Colonic mucosa (tissue), 4 donors: ENCODE measurements at regions not wholly inside any gene's neighbourhood (a gene's known extent, or its start where the extent isn't known, plus 50 kb on each side); places are given as distances from the start of the nearest gene placed in this dataset.

Experiments used
- DNase-seq: peaks from one replicate; pipeline ENCODE4 v3.0.0-alpha.2; 2020
- H3K27ac ChIP-seq: fragments of 200-600 bp; one replicate; pipeline ENCODE4 v1.8.0; 2021
- H3K27me3 ChIP-seq: fragments of 200-600 bp; one replicate; pipeline ENCODE4 v1.8.0; 2021
- H3K36me3 ChIP-seq: fragments of 200-600 bp; one replicate; pipeline ENCODE4 v1.8.0; 2021
- H3K4me1 ChIP-seq: fragments of 200-600 bp; one replicate; pipeline ENCODE4 v1.8.0; 2021; ENCODE audit warnings: mild to moderate bottlenecking
- H3K4me3 ChIP-seq: fragments of 200-600 bp; one replicate; pipeline ENCODE4 v1.8.0; 2021
- H3K9ac ChIP-seq, 2 donors: one replicate each; pipeline ENCODE4 v1.7.0; 2013; ENCODE audit warnings: control low read depth in 2 of 2, low read depth in 2 of 2, low read length in 2 of 2
- H3K9me3 ChIP-seq: fragments of 200-600 bp; one replicate; pipeline ENCODE4 v1.8.0; 2021
- intact Hi-C: fragments of 100-400 bp; cut with DNase I; formaldehyde crosslinking; loops from one replicate; pipeline ENCODE4 v1.14.1; 2022
- TF ChIP-seq, protein P1 (sequence below): fragments of 200-600 bp; IDR thresholded peaks from one replicate; pipeline ENCODE4 v1.8.0; 2022; ENCODE audit warnings: antibody characterized with exemption, mild to moderate bottlenecking
- donor health status: healthy.
- donor health status: DM: no; HTN: no; CAD: no.
- donor health status: DM: no; HTN: no; CAD: no.

DNA sequence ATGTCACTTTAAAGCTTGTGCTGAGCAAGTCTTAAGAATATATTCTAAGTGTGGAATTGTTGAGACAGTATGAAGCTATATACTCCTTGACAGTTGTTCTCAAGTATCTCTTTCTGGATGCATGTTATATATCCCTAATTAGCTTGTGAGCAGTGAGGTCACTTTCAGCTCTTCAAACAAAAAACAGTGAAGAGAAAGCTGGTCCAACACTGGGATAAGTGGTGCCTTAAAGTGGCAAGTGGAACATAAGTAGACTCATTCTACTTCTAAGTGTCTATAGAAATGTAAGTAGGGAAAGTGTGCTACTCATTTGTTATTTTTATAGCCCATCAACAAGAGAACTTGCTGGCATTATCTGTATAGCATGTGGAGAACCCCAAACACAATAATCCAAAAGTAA, 133.1 kb upstream of the BACH2 start:
- no peak overlapping the region for H3K9ac ChIP-seq
- H3K4me1 ChIP-seq = no peaks in the 10 kb centered on the region
- H3K4me3 ChIP-seq = no peak overlapping the region
- H3K9me3 ChIP-seq = peaks cover 4% of the 10 kb centered on the region
- intact Hi-C loops = no loop called here
- no peak overlapping the region for H3K27ac ChIP-seq
- no peak for DNase-seq
- no peaks in the 10 kb centered on the region for H3K27me3 ChIP-seq
- TF ChIP-seq, protein P1, sequence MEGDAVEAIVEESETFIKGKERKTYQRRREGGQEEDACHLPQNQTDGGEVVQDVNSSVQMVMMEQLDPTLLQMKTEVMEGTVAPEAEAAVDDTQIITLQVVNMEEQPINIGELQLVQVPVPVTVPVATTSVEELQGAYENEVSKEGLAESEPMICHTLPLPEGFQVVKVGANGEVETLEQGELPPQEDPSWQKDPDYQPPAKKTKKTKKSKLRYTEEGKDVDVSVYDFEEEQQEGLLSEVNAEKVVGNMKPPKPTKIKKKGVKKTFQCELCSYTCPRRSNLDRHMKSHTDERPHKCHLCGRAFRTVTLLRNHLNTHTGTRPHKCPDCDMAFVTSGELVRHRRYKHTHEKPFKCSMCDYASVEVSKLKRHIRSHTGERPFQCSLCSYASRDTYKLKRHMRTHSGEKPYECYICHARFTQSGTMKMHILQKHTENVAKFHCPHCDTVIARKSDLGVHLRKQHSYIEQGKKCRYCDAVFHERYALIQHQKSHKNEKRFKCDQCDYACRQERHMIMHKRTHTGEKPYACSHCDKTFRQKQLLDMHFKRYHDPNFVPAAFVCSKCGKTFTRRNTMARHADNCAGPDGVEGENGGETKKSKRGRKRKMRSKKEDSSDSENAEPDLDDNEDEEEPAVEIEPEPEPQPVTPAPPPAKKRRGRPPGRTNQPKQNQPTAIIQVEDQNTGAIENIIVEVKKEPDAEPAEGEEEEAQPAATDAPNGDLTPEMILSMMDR = no peak
- H3K36me3 ChIP-seq = no peaks in the 10 kb centered on the region

DNA sequence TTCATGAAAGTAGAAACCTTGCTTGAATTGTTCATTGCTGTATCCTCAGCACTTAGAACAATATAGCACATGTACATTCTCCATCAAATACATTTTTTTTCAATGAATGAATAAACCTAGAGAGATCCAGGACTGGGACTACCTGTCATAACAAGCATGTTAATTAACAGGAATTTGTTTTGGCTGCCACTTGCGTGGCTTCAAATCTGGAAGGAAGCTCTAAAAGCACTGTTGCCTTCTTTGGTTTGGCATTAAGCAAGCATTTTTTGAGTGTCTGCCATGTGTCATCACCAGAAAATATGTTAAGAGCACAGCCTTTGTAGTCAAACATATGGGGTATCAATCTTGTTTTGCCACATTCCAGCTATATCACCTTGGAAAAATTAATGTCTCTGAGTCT, 131.9 kb upstream of the BACH2 start:
- intact Hi-C loops = no loop called here
- no peak for DNase-seq
- TF ChIP-seq, protein P1 = no peak
- no peak overlapping the region for H3K9ac ChIP-seq
- no peaks in the 10 kb centered on the region for H3K36me3 ChIP-seq
- H3K9me3 ChIP-seq = peaks cover 4% of the 10 kb centered on the region
- H3K4me3 ChIP-seq = no peak overlapping the region
- H3K27ac ChIP-seq = no peak overlapping the region
- no peaks in the 10 kb centered on the region for H3K27me3 ChIP-seq
- H3K4me1 ChIP-seq = no peaks in the 10 kb centered on the region

DNA sequence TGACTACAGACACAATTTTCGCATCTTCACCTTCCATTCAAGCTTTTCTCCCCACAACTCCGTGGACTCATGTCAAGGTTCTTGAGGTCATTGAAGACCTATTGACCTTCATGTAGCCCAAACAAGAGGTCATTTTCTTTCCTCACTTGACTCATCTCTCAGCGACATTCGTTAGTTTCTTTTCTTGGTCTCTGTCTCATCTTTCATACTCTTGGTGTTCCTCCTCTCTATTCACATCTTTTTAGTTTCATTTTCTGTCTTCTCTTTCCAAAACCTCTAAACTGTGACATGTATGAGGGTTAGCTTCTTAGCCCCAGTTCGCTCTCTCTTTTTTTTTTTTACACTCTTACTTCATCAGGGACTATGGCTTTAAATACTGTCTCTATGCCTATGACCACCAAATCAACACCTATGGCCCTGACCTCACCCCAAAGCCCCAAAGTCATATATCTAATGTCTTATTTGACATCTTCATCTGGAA, 128.6 kb upstream of the BACH2 start:
- TF ChIP-seq, protein P1 = no peak

DNA sequence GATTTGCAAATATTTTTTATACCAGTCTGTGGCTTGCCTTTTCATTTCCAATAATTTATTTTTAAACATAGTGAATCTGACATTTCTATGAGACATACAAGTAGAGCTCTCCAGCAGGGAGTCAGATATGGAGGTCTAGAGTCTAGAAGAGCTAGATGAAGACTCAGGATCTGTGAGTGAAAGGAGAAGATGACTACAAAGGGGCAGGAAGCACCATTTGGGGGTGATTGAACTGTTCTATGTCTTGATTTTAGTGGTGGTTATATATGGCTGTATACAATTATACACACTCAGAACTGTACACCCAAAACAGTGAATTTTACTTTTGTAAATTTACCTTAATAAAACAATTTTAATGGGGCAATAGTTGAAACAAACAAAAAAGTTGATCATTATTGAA, 127.9 kb upstream of the BACH2 start:
- no peak for DNase-seq
- no peaks in the 10 kb centered on the region for H3K4me1 ChIP-seq

More for the DNA sequence above, 128.6 kb upstream of the BACH2 start:
- H3K9ac ChIP-seq = no peak overlapping the region
- no peaks in the 10 kb centered on the region for H3K36me3 ChIP-seq
- DNase-seq = no peak
- H3K27me3 ChIP-seq = no peaks in the 10 kb centered on the region
- H3K27ac ChIP-seq = no peak overlapping the region
- H3K4me3 ChIP-seq = no peak overlapping the region
- H3K4me1 ChIP-seq = no peaks in the 10 kb centered on the region
- peaks cover 3% of the 10 kb centered on the region for H3K9me3 ChIP-seq
- intact Hi-C loops = no loop called here

DNA sequence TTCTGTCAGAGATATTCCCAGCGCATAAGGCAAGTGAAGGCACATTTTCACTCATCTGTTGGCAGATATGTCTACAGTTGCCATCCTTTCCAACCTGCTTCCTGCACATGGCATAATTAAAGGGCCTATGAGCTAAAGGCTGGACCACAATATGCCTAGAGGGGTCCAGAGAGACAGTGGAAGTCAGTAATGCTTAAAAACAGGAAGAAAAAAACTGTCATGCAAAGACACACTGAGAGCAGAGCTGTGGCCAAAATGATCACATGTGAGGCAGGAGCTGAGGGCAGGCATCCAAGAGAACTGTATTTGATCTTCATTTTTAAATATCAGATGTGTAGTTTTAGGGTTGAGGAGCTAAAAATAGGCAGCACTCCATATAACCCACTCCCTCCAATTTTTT, 125.0 kb upstream of the BACH2 start:
- no peak for DNase-seq
- Histone ChIP-seq H3K36me3 (no peaks in the 10 kb centered on the region), H3K4me3 (no peak overlapping the region), H3K9ac (no peak overlapping the region), H3K27ac (no peak overlapping the region), H3K4me1 (no peaks in the 10 kb centered on the region), H3K9me3 (no peaks in the 10 kb centered on the region), H3K27me3 (no peaks in the 10 kb centered on the region)
- intact Hi-C loops = no loop called here
- TF ChIP-seq, protein P1 = no peak

More for the DNA sequence above, 127.9 kb upstream of the BACH2 start:
- Histone ChIP-seq H3K4me3 (no peak overlapping the region), H3K27me3 (no peaks in the 10 kb centered on the region), H3K36me3 (no peaks in the 10 kb centered on the region), H3K9me3 (no peaks in the 10 kb centered on the region), H3K9ac (no peak overlapping the region), H3K27ac (no peak overlapping the region)
- TF ChIP-seq, protein P1 = no peak
- intact Hi-C loops = no loop called here

DNA sequence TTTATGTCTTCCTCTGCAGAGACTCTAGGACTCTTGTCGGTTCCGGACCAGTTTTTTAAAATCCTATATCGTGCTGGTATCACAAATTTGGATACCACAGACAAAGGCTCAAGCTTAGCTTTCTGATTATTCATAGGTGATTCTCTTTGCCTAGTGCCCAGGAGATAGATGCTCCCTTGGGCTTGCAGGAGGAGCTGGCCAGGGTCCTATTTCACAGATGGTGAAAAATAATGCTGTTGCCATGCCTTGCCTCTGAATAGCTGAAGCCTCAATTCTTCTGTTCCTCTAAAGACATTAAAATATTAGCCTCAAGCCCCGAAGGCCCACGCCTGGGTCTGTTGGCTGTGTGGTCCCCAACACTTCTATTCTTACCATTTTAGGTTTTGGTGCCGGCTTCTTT, 123.9 kb upstream of the BACH2 start:
- Histone ChIP-seq H3K4me3 (no peak overlapping the region), H3K27ac (no peak overlapping the region), H3K9ac (no peak overlapping the region), H3K9me3 (no peaks in the 10 kb centered on the region), H3K4me1 (no peaks in the 10 kb centered on the region), H3K27me3 (no peaks in the 10 kb centered on the region), H3K36me3 (no peaks in the 10 kb centered on the region)
- no peak for DNase-seq
- TF ChIP-seq, protein P1 = no peak
- intact Hi-C loops = no loop called here
